Tibial nerve (tissue), 4 donors: ENCODE measurements at regions not wholly inside any gene's neighbourhood (a gene's known extent, or its start where the extent isn't known, plus 50 kb on each side); places are given as distances from the start of the nearest gene placed in this dataset.

Experiments
- EP300 ChIP-seq, 2 donors: sonication (generic); formaldehyde crosslinking; IDR thresholded peaks; one replicate each; pipeline ENCODE4 v1.6.1; 2017; ENCODE audit warnings: antibody characterized with exemption in 2 of 2, mild to moderate bottlenecking in 1 of 2
- TF ChIP-seq, protein P1 (sequence below), 5 experiments: fragments of 200-600 bp in 3 of 5; fragments of 450-650 bp in 2 of 5; sonication (generic) in 3 of 5; IDR thresholded peaks; one replicate each; pipeline ENCODE4 v1.5.1; 2016 to 2019; ENCODE audit warnings: antibody characterized with exemption in 5 of 5, mild to moderate bottlenecking in 3 of 5, moderate library complexity in 2 of 5

- TF ChIP-seq, protein P1, sequence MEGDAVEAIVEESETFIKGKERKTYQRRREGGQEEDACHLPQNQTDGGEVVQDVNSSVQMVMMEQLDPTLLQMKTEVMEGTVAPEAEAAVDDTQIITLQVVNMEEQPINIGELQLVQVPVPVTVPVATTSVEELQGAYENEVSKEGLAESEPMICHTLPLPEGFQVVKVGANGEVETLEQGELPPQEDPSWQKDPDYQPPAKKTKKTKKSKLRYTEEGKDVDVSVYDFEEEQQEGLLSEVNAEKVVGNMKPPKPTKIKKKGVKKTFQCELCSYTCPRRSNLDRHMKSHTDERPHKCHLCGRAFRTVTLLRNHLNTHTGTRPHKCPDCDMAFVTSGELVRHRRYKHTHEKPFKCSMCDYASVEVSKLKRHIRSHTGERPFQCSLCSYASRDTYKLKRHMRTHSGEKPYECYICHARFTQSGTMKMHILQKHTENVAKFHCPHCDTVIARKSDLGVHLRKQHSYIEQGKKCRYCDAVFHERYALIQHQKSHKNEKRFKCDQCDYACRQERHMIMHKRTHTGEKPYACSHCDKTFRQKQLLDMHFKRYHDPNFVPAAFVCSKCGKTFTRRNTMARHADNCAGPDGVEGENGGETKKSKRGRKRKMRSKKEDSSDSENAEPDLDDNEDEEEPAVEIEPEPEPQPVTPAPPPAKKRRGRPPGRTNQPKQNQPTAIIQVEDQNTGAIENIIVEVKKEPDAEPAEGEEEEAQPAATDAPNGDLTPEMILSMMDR (IDR thresholded peaks at IDR 0.05) = no peak
- TF ChIP-seq EP300 (IDR thresholded peaks at IDR 0.05) = no peak
Measured at GRCh38 chr11:15867871-15868270, 488.5 kb downstream of the SOX6 start.
